GM12865 (cell line): ENCODE measurements at regions not wholly inside any gene's neighbourhood (a gene's known extent, or its start where the extent isn't known, plus 50 kb on each side); places are given as distances from the start of the nearest gene placed in this dataset.

ENCODE experiments used
- DNase-seq: peaks from one replicate; pipeline ENCODE4 v3.0.0; 2010; ENCODE audit warnings: low read depth
- H3K4me3 ChIP-seq: 2 replicates; pipeline ENCODE4 v1.5.1; 2011; ENCODE audit warnings: mild to moderate bottlenecking, low read depth, low read length, control low read depth
- CTCF ChIP-seq: IDR thresholded peaks from 2 replicates; pipeline ENCODE4 v1.5.1; 2011; ENCODE audit warnings: low read length, control low read depth, low read depth, inconsistent platforms; ENCODE audit not compliant: insufficient read depth; ENCODE audit errors: missing control alignments

- no peak for DNase-seq
- TF ChIP-seq CTCF = no peak
- no peak overlapping the region for H3K4me3 ChIP-seq
Measured at GRCh38 chr14:42654707-42655106, 1048.0 kb downstream of the LRFN5 start.

- DNase-seq = no peak
- no peak for TF ChIP-seq CTCF
Measured at GRCh38 chr14:42642787-42643186, 1036.1 kb downstream of the LRFN5 start.

GRCh38 chr14:42633504-42634095, 1026.9 kb downstream of the LRFN5 start:
- TF ChIP-seq CTCF = no peak
- no peak overlapping the region for H3K4me3 ChIP-seq
- DNase-seq = no peak

More at GRCh38 chr14:42642787-42643186, 1036.1 kb downstream of the LRFN5 start:
- no peak overlapping the region for H3K4me3 ChIP-seq

- no peak for DNase-seq
- no peak for TF ChIP-seq CTCF
- no peak overlapping the region for H3K4me3 ChIP-seq
Measured at GRCh38 chr14:42629553-42629952, 1022.9 kb downstream of the LRFN5 start.

- TF ChIP-seq CTCF = no peak
- no peak overlapping the region for H3K4me3 ChIP-seq
- DNase-seq = no peak
Measured at GRCh38 chr14:42628602-42629001, 1021.9 kb downstream of the LRFN5 start.

- no peak for DNase-seq
- TF ChIP-seq CTCF = no peak
- no peak overlapping the region for H3K4me3 ChIP-seq
Measured at GRCh38 chr14:42626986-42627385, 1020.3 kb downstream of the LRFN5 start.

- no peak overlapping the region for H3K4me3 ChIP-seq
- TF ChIP-seq CTCF = no peak
- no peak for DNase-seq
Measured at GRCh38 chr14:42624980-42625761, 1018.5 kb downstream of the LRFN5 start.
